Chondrocyte (in vitro differentiated cells): ENCODE measurements at regions not wholly inside any gene's neighbourhood (a gene's known extent, or its start where the extent isn't known, plus 50 kb on each side); places are given as distances from the start of the nearest gene placed in this dataset.

ENCODE experiments used
- DNase-seq: peaks from one replicate; pipeline ENCODE4 v3.0.0; 2021; ENCODE audit warnings: mixed read lengths, low spot score
- H3K27ac Mint-ChIP-seq: one replicate; pipeline ENCODE4 v1.8.0; 2021; ENCODE audit warnings: mild to moderate bottlenecking, moderate library complexity, mixed read lengths; ENCODE audit not compliant: unreplicated experiment
- H3K27me3 Mint-ChIP-seq: 2 replicates; pipeline ENCODE4 v1.8.0; 2021; ENCODE audit warnings: low read depth, mixed read lengths
- H3K36me3 Mint-ChIP-seq: 2 replicates; pipeline ENCODE4 v1.8.0; 2021; ENCODE audit warnings: low read depth, mixed read lengths
- H3K4me1 Mint-ChIP-seq: 2 replicates; pipeline ENCODE4 v1.8.0; 2021; ENCODE audit warnings: low read depth, mild to moderate bottlenecking, mixed read lengths
- H3K4me3 Mint-ChIP-seq: one replicate; pipeline ENCODE4 v1.8.0; 2021; ENCODE audit warnings: mild to moderate bottlenecking, moderate library complexity, mixed read lengths; ENCODE audit not compliant: unreplicated experiment
- H3K9me3 Mint-ChIP-seq: 2 replicates; pipeline ENCODE4 v1.8.0; 2021; ENCODE audit warnings: low read depth, mixed read lengths
- CTCF ChIP-seq: fragments of 200-600 bp; sonication (generic); IDR thresholded peaks from 2 replicates; pipeline ENCODE4 v1.5.0; 2021; ENCODE audit warnings: antibody characterized with exemption, mild to moderate bottlenecking, moderate library complexity

- Mint-ChIP-seq H3K27me3 (no peaks in the 10 kb centered on the region), H3K4me1 (peaks cover 16% of the 10 kb centered on the region), H3K4me3 (no peak overlapping the region), H3K9me3 (peaks cover 15% of the 10 kb centered on the region), H3K27ac (no peak overlapping the region), H3K36me3 (peaks cover 1% of the 10 kb centered on the region)
- no peak for TF ChIP-seq CTCF
- no peak for DNase-seq
Measured at GRCh38 chr9:107759009-107759822, 269.6 kb upstream of the KLF4 start.

- Mint-ChIP-seq H3K4me3 (no peak overlapping the region), H3K9me3 (peaks cover 3% of the 10 kb centered on the region), H3K36me3 (no peaks in the 10 kb centered on the region), H3K4me1 (peaks cover 30% of the 10 kb centered on the region), H3K27ac (no peak overlapping the region), H3K27me3 (no peaks in the 10 kb centered on the region)
- DNase-seq: no peak
- TF ChIP-seq CTCF: no peak
Measured at GRCh38 chr9:107756091-107756490, 266.5 kb upstream of the KLF4 start.

- peak overlapping the region; percentile 84 for H3K27ac Mint-ChIP-seq
- H3K9me3 Mint-ChIP-seq: peaks cover 3% of the 10 kb centered on the region
- H3K36me3 Mint-ChIP-seq: no peaks in the 10 kb centered on the region
- no peak for DNase-seq
- peaks cover 38% of the 10 kb centered on the region for H3K4me1 Mint-ChIP-seq
- TF ChIP-seq CTCF: no peak
- no peaks in the 10 kb centered on the region for H3K27me3 Mint-ChIP-seq
- H3K4me3 Mint-ChIP-seq: no peak overlapping the region
Measured at GRCh38 chr9:107755246-107755645, 265.7 kb upstream of the KLF4 start.

- Mint-ChIP-seq H3K9me3 (no peaks in the 10 kb centered on the region), H3K36me3 (no peaks in the 10 kb centered on the region), H3K27me3 (no peaks in the 10 kb centered on the region), H3K27ac (peak overlapping the region; percentile 97), H3K4me1 (peaks cover 50% of the 10 kb centered on the region), H3K4me3 (no peak overlapping the region)
- no peak for TF ChIP-seq CTCF
- DNase-seq: no peak
Measured at GRCh38 chr9:107751567-107752210, 262.1 kb upstream of the KLF4 start.

- Mint-ChIP-seq H3K9me3 (no peaks in the 10 kb centered on the region), H3K27ac (peak overlapping the region; percentile 97), H3K4me3 (no peak overlapping the region), H3K4me1 (peaks cover 50% of the 10 kb centered on the region), H3K36me3 (no peaks in the 10 kb centered on the region), H3K27me3 (no peaks in the 10 kb centered on the region)
- no peak for DNase-seq
- no peak for TF ChIP-seq CTCF
Measured at GRCh38 chr9:107750741-107751566, 261.4 kb upstream of the KLF4 start.
